Smooth muscle cell (in vitro differentiated cells): ENCODE measurements at regions not wholly inside any gene's neighbourhood (a gene's known extent, or its start where the extent isn't known, plus 50 kb on each side); places are given as distances from the start of the nearest gene placed in this dataset.

Experiments
- DNase-seq: peaks from one replicate; lab custom pipeline; 2025; ENCODE audit not compliant: unreplicated experiment; lab: John Stamatoyannopoulos, UW
- H2AFZ ChIP-seq: fragments of 200-600 bp; sonication (generic); 2 replicates; pipeline ENCODE4 v1.6.0; 2016; ENCODE audit warnings: antibody characterized with exemption, low read depth, mild to moderate bottlenecking
- H3F3A ChIP-seq: fragments of 200-600 bp; sonication (generic); 2 replicates; pipeline ENCODE4 v1.6.0; 2017; ENCODE audit warnings: antibody characterized with exemption, low read depth
- H3K27ac ChIP-seq: fragments of 200-600 bp; sonication (generic); 2 replicates; pipeline ENCODE4 v1.5.1; 2016; ENCODE audit warnings: low read depth, mild to moderate bottlenecking
- H3K27me3 ChIP-seq: fragments of 200-600 bp; sonication (generic); 2 replicates; pipeline ENCODE4 v1.6.1; 2016; ENCODE audit warnings: low read depth, mild to moderate bottlenecking
- H3K36me3 ChIP-seq: fragments of 200-600 bp; sonication (generic); 2 replicates; pipeline ENCODE4 v1.5.1; 2016; ENCODE audit warnings: low read depth
- H3K4me1 ChIP-seq: fragments of 200-600 bp; sonication (generic); 2 replicates; pipeline ENCODE4 v1.5.1; 2016; ENCODE audit warnings: low read depth
- H3K4me2 ChIP-seq: fragments of 200-600 bp; sonication (generic); 2 replicates; pipeline ENCODE4 v1.6.0; 2016; ENCODE audit warnings: mild to moderate bottlenecking
- H3K4me3 ChIP-seq: fragments of 200-600 bp; sonication (generic); 2 replicates; pipeline ENCODE4 v1.5.1; 2016; ENCODE audit warnings: mild to moderate bottlenecking
- H3K79me2 ChIP-seq: fragments of 200-600 bp; sonication (generic); 2 replicates; pipeline ENCODE4 v1.6.0; 2016; ENCODE audit warnings: low read depth, mild to moderate bottlenecking
- H3K9ac ChIP-seq: fragments of 200-600 bp; sonication (generic); 2 replicates; pipeline ENCODE4 v1.6.0; 2016; ENCODE audit warnings: low read depth
- H3K9me3 ChIP-seq: fragments of 200-600 bp; sonication (generic); replicated peaks from 2 replicates; pipeline ENCODE4 v1.5.1; 2016; ENCODE audit warnings: low read depth
- H4K20me1 ChIP-seq: fragments of 200-600 bp; sonication (generic); 2 replicates; pipeline ENCODE4 v1.6.0; 2016; ENCODE audit warnings: low read depth
- WGBS: methylation state at CpG from one replicate; pipeline ENCODE4 v1.1.7; 2016; ENCODE audit warnings: low lambda C conversion rate; 5-methylcytosine and 5-hydroxymethylcytosine counted together
- TF ChIP-seq, protein P1 (sequence below): fragments of 200-600 bp; sonication (generic); IDR thresholded peaks from 2 replicates; pipeline ENCODE4 v1.5.1; 2017; ENCODE audit warnings: borderline replicate concordance, mild to moderate bottlenecking, antibody characterized with exemption; ENCODE audit not compliant: insufficient read depth, poor library complexity, severe bottlenecking

DNA sequence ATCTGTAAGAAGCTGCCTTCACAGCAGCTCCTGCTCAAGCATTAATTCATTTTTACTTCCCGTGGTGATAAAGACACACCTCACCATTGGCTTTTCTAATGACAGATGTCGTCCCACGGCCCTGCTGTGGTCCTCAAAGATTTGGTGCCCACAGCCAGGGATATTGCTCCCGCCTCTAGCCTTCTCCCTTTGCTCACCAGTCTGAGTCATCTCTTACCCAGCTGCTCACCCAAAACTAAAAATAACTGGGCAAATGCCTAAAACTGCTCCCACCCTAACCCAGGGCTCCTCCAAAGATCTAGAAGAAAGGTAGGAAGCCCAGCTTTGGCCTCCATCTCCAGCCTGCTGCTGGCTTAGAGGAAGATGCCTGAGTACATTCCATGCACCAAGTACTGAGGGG, 371.1 kb upstream of the ZNF507 start:
- H3K27me3 ChIP-seq = no peaks in the 10 kb centered on the region
- no peaks in the 10 kb centered on the region for H3K79me2 ChIP-seq
- H2AFZ ChIP-seq = no peak overlapping the region
- 82% methylated on average over 4 of the region's 4 CpGs for WGBS
- H3K27ac ChIP-seq = no peak overlapping the region
- H4K20me1 ChIP-seq = no peaks in the 10 kb centered on the region
- H3K4me2 ChIP-seq = no peak overlapping the region
- no peaks in the 10 kb centered on the region for H3K36me3 ChIP-seq
- H3F3A ChIP-seq = no peaks in the 10 kb centered on the region
- no peaks in the 10 kb centered on the region for H3K4me1 ChIP-seq
- no peak overlapping the region for H3K4me3 ChIP-seq
- no peak overlapping the region for H3K9ac ChIP-seq
- TF ChIP-seq, protein P1, sequence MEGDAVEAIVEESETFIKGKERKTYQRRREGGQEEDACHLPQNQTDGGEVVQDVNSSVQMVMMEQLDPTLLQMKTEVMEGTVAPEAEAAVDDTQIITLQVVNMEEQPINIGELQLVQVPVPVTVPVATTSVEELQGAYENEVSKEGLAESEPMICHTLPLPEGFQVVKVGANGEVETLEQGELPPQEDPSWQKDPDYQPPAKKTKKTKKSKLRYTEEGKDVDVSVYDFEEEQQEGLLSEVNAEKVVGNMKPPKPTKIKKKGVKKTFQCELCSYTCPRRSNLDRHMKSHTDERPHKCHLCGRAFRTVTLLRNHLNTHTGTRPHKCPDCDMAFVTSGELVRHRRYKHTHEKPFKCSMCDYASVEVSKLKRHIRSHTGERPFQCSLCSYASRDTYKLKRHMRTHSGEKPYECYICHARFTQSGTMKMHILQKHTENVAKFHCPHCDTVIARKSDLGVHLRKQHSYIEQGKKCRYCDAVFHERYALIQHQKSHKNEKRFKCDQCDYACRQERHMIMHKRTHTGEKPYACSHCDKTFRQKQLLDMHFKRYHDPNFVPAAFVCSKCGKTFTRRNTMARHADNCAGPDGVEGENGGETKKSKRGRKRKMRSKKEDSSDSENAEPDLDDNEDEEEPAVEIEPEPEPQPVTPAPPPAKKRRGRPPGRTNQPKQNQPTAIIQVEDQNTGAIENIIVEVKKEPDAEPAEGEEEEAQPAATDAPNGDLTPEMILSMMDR = no peak
- no peaks in the 10 kb centered on the region for H3K9me3 ChIP-seq
- DNase-seq = no peak

DNA sequence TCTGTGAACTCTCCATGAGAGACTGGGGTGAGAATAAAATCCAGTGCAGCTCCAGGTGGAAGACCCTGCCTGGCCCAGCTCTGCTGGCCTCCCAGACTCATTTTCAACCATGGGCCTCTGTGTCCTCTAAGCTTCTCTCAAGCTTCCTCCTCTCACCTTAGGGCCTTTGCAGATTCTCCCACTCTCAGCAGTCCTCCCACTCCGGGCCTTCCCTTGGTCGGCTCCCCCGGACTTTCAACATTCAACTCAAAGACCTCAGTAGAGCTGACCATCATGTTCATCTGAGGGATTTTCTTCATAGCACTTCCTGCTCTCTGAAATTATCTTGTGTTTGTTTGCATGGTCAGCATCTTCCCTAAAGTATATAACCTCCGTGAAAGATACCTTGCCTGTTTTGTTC, 370.5 kb upstream of the ZNF507 start:
- Histone ChIP-seq H3K9ac (no peak overlapping the region), H3K4me2 (no peak overlapping the region), H3K27me3 (no peaks in the 10 kb centered on the region), H3K4me3 (no peak overlapping the region), H3F3A (no peaks in the 10 kb centered on the region), H3K9me3 (no peaks in the 10 kb centered on the region), H3K27ac (no peak overlapping the region), H3K36me3 (no peaks in the 10 kb centered on the region), H4K20me1 (no peaks in the 10 kb centered on the region), H2AFZ (no peak overlapping the region), H3K4me1 (no peaks in the 10 kb centered on the region), H3K79me2 (no peaks in the 10 kb centered on the region)
- TF ChIP-seq, protein P1 = no peak
- WGBS = 96% methylated on average over 4 of the region's 4 CpGs
- no peak for DNase-seq

DNA sequence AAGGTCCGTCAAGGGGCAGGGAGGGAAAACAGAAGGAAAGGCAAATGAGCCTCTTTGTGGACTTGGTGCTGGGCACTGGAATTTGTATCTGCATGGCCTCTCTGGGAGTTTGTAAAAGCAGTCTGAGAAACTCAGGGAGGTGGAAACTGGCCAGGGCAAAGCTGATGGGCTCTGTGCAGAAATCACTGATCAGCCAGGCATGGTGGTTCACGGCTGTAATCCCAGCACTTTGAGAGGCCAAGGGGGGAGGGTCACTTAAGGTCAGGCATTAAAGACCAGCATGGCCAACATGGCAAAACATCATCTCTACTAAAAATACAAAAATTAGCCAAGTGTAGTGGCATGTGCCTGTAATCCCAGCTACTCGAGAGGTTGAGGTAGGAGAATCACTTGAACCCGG, 369.9 kb upstream of the ZNF507 start:
- Histone ChIP-seq H3K4me2 (no peak overlapping the region), H3F3A (no peaks in the 10 kb centered on the region), H3K79me2 (no peaks in the 10 kb centered on the region), H3K4me1 (no peaks in the 10 kb centered on the region), H4K20me1 (no peaks in the 10 kb centered on the region), H3K36me3 (no peaks in the 10 kb centered on the region), H3K9me3 (no peaks in the 10 kb centered on the region), H2AFZ (no peak overlapping the region), H3K27ac (no peak overlapping the region), H3K27me3 (no peaks in the 10 kb centered on the region), H3K4me3 (no peak overlapping the region), H3K9ac (no peak overlapping the region)
- DNase-seq = no peak
- 84% methylated on average over 4 of the region's 4 CpGs for WGBS
- TF ChIP-seq, protein P1 = no peak

DNA sequence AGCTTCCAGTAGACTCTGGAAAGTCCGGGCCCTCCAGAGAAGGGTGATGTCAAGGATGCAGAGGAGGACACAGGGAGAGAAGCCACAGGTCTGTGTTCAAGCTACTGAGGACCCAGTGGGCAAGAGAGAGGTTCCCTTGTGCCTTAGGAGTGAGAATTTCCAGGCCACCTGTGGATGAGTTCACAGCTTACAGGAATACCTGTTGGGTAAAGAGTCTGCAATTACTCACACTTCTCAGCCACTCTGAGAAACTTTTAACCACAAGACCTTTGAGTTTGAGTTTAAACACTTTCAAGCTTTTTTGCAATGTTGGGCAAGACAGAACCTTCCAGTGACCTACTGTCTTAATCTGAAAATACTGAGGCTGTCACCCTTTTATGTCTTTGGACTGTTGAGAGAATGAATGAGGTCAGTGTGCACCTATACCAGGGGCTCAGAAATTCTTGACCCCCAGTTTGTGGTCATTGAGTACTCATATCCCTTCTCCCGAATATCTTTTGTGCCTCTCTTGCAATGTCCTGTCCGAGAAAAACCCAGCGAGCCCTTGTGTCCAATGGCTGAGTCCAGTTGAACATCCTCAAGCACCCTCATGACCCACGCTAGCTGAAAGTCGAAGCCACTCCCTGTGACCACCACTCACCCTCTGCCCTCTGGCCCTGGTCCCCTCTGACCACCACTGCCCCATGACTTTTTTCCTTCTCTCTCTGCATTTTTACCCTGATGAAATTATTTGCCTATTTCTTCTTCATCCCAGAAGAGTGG, 368.5 kb upstream of the ZNF507 start:
- Histone ChIP-seq H3K79me2 (no peaks in the 10 kb centered on the region), H3K4me2 (no peak overlapping the region), H2AFZ (no peak overlapping the region), H3K9ac (no peak overlapping the region), H3K27me3 (no peaks in the 10 kb centered on the region), H3K4me1 (no peaks in the 10 kb centered on the region), H3K4me3 (no peak overlapping the region), H3K36me3 (no peaks in the 10 kb centered on the region), H3F3A (no peaks in the 10 kb centered on the region), H4K20me1 (no peaks in the 10 kb centered on the region), H3K27ac (no peak overlapping the region), H3K9me3 (no peaks in the 10 kb centered on the region)
- no peak for DNase-seq
- TF ChIP-seq, protein P1 = no peak
- 93% methylated on average over 6 of the region's 6 CpGs for WGBS
